HCT116 (cell line): ENCODE measurements at regions not wholly inside any gene's neighbourhood (a gene's known extent, or its start where the extent isn't known, plus 50 kb on each side); places are given as distances from the start of the nearest gene placed in this dataset.

ENCODE experiments used
- CEBPB ChIP-seq: IDR thresholded peaks from 2 replicates; pipeline ENCODE4 v1.6.1; 2012; ENCODE audit warnings: low read depth
- POLR2A ChIP-seq: IDR thresholded peaks from 2 replicates; pipeline ENCODE4 v1.7.0; 2011; ENCODE audit warnings: borderline replicate concordance; ENCODE audit not compliant: insufficient read depth, insufficient read length; ENCODE audit errors: extremely low read depth
- YY1 ChIP-seq: IDR thresholded peaks from 2 replicates; pipeline ENCODE4 v1.6.1; 2011; ENCODE audit warnings: low read length, low read depth, moderate library complexity, mild to moderate bottlenecking; ENCODE audit not compliant: insufficient replicate concordance; ENCODE audit errors: extremely low read depth
- TF ChIP-seq, protein P1 (sequence below): IDR thresholded peaks from 2 replicates; pipeline ENCODE4 v1.6.1; 2012; ENCODE audit warnings: low read depth

DNA sequence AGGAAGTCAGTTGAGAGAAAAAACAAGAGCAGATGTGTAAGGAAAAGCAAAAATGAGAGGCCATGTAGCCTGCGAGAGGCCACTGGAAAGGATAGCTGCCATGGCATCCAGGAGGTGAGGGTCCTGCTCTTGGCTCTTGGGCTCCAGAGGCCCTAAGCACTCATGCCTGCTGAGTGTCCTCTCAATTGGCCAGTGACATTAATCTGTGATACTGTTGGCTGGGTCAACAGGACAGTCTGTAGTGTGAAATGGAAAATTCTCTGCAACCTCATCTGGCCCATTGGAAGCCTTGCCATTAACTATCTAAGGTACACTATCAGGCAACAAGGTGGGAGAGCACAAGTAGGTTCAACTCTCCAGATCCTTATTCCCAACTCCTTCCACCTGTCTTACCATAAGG lies 180.9 kb downstream of the LY86 start:
- TF ChIP-seq, protein P1, sequence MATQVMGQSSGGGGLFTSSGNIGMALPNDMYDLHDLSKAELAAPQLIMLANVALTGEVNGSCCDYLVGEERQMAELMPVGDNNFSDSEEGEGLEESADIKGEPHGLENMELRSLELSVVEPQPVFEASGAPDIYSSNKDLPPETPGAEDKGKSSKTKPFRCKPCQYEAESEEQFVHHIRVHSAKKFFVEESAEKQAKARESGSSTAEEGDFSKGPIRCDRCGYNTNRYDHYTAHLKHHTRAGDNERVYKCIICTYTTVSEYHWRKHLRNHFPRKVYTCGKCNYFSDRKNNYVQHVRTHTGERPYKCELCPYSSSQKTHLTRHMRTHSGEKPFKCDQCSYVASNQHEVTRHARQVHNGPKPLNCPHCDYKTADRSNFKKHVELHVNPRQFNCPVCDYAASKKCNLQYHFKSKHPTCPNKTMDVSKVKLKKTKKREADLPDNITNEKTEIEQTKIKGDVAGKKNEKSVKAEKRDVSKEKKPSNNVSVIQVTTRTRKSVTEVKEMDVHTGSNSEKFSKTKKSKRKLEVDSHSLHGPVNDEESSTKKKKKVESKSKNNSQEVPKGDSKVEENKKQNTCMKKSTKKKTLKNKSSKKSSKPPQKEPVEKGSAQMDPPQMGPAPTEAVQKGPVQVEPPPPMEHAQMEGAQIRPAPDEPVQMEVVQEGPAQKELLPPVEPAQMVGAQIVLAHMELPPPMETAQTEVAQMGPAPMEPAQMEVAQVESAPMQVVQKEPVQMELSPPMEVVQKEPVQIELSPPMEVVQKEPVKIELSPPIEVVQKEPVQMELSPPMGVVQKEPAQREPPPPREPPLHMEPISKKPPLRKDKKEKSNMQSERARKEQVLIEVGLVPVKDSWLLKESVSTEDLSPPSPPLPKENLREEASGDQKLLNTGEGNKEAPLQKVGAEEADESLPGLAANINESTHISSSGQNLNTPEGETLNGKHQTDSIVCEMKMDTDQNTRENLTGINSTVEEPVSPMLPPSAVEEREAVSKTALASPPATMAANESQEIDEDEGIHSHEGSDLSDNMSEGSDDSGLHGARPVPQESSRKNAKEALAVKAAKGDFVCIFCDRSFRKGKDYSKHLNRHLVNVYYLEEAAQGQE, result no peak
- no peak for TF ChIP-seq POLR2A
- no peak for TF ChIP-seq CEBPB
- no peak for TF ChIP-seq YY1
